Heart left ventricle (tissue), 16 donors: ENCODE measurements at regions not wholly inside any gene's neighbourhood (a gene's known extent, or its start where the extent isn't known, plus 50 kb on each side); places are given as distances from the start of the nearest gene placed in this dataset.

Experiments
- ATAC-seq, 4 donors: fragments of 200-7000 bp; cut with Tn5 transposase; one replicate each; pipeline ENCODE4 v1.9.1; 2020 to 2022; ENCODE audit warnings: moderate library complexity in 4 of 4, mild to moderate bottlenecking in 3 of 4, moderate number of reproducible peaks in 1 of 4
- DNase-seq, 5 donors: peaks; one replicate each; pipeline ENCODE4 v3.0.0-alpha.2; 2020
- H3K27ac ChIP-seq, 12 donors: fragments of 200-600 bp; sonication (generic) in 4 of 12; one replicate each; pipeline versions ENCODE4 v1.5.0 to v1.8.0; 2016 to 2022; ENCODE audit warnings: mild to moderate bottlenecking in 2 of 12
- H3K27me3 ChIP-seq, 9 donors: fragments of 200-600 bp; sonication (generic) in 2 of 9; one replicate each; pipeline versions ENCODE4 v1.5.1 to v1.8.0; 2016 to 2022; ENCODE audit warnings: mild to moderate bottlenecking in 3 of 9
- H3K36me3 ChIP-seq, 9 donors: fragments of 200-600 bp; sonication (generic) in 2 of 9; one replicate each; pipeline versions ENCODE4 v1.5.0 to v1.8.0; 2018 to 2022; ENCODE audit warnings: mild to moderate bottlenecking in 2 of 9
- H3K4me1 ChIP-seq, 12 donors: fragments of 200-600 bp; sonication (generic) in 4 of 12; one replicate each; pipeline versions ENCODE4 v1.5.0 to v1.8.0; 2016 to 2022; ENCODE audit warnings: mild to moderate bottlenecking in 3 of 12
- H3K4me3 ChIP-seq, 12 donors: fragments of 200-600 bp; sonication (generic) in 4 of 12; one replicate each; pipeline versions ENCODE4 v1.5.0 to v1.8.0; 2017 to 2022; ENCODE audit warnings: mild to moderate bottlenecking in 9 of 12, moderate library complexity in 4 of 12
- H3K9me3 ChIP-seq, 12 donors: fragments of 200-600 bp; sonication (generic) in 4 of 12; one replicate each; pipeline versions ENCODE4 v1.5.0 to v1.8.0; 2016 to 2022; ENCODE audit warnings: mild to moderate bottlenecking in 1 of 12
- POLR2A ChIP-seq, 2 donors: fragments of 450-650 bp; IDR thresholded peaks; one replicate each; pipeline ENCODE4 v1.6.1; 2017; ENCODE audit warnings: antibody characterized with exemption in 2 of 2, mild to moderate bottlenecking in 2 of 2, moderate library complexity in 2 of 2
- WGBS, 4 donors: extraction: QIAGEN DNeasy Blood & Tissue Kit in 2 of 4; methylation state at CpG; one replicate each; pipeline versions ENCODE4 v1.1.5 to v1.1.7; 2013 to 2018; 5-methylcytosine and 5-hydroxymethylcytosine counted together
- intact Hi-C, 10 donors: fragments of 100-400 bp; cut with DNase I; formaldehyde crosslinking; loops; one replicate each; pipeline versions ENCODE4 v1.11.1 to v1.14.2; 2022
- TF ChIP-seq, protein P1 (sequence below), 12 donors: fragments of 200-600 bp; sonication (generic) in 4 of 12; IDR thresholded peaks; one replicate each; pipeline versions ENCODE4 v1.5.0 to v1.8.0; 2018 to 2022; ENCODE audit warnings: antibody characterized with exemption in 12 of 12, mild to moderate bottlenecking in 5 of 12
- donor health status: ischemic (EF 13 %, LVEDD 7.1; RV severe dilation, severe dysfunction).
- donor health status: healthy with polysubstance abuse.
- donor health status: DM: no; HTN: yes; CAD: no.
- donor health status: DM: no; HTN: no; CAD: no.
- donor health status: ischemic (EF 25% LVEDD 6.9; RV normal size, moderate dysfunction).
- donor health status: ischemic (EF 25% LVEDD 5.7; RV mildly dilated, moderate dysfunction).
- donor health status: healthy.
- donor health status: DM: yes; HTN: yes; CAD: no.
- donor health status: ischemic (EF 35%, LVEDD 5.7; RV mildly dilated, moderate dysfunction).
- donor health status: nonischemic (EF 11% LVEDD 7.7; RV severe dilation, severe dysfunction).
- donor health status: DM: yes; HTN: yes; CAD: no.
- donor health status: PGD.
- donor health status: ischemic (EF 29% LVEDD 5.4; RV normal size, mild dysfunction).
- donor health status: nonischemic (EF 23%, LVEDD 6.1; RV moderate dilation, normal function).

DNA sequence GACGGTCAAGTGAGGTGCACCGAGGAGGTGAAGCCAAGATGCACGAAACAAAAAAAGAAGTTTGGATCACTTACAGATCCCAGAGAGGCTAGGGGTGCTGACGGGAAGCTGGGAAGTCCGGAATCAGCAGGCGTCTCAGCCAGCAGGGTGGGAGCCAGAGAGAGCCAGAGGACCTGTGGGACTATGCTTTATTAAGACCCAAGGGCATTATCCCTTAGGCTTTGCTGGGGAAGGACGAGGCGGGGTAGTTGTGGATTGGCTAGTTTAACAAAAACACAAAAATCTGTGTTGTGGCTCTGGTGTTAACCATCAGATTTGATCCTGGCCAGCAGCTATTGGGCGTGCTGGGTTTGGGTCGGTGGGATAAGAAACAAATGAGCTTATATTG, 427.1 kb downstream of the DYNC2H1 start:
- peak overlapping the region in 9 of 12 donors; percentile 22 to 65 (median 41) for H3K27ac ChIP-seq
- H3K27me3 ChIP-seq = no peaks in the 10 kb centered on the region
- peaks cover 0 to 22% (median 12%) of the 10 kb centered on the region in 12 donors for H3K4me1 ChIP-seq
- TF ChIP-seq, protein P1, sequence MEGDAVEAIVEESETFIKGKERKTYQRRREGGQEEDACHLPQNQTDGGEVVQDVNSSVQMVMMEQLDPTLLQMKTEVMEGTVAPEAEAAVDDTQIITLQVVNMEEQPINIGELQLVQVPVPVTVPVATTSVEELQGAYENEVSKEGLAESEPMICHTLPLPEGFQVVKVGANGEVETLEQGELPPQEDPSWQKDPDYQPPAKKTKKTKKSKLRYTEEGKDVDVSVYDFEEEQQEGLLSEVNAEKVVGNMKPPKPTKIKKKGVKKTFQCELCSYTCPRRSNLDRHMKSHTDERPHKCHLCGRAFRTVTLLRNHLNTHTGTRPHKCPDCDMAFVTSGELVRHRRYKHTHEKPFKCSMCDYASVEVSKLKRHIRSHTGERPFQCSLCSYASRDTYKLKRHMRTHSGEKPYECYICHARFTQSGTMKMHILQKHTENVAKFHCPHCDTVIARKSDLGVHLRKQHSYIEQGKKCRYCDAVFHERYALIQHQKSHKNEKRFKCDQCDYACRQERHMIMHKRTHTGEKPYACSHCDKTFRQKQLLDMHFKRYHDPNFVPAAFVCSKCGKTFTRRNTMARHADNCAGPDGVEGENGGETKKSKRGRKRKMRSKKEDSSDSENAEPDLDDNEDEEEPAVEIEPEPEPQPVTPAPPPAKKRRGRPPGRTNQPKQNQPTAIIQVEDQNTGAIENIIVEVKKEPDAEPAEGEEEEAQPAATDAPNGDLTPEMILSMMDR (IDR thresholded peaks at IDR 0.05) = no peak
- TF ChIP-seq POLR2A (IDR thresholded peaks at IDR 0.05) = no peak
- no peaks in the 10 kb centered on the region for H3K36me3 ChIP-seq
- H3K4me3 ChIP-seq = peak overlapping the region in 9 of 12 donors; percentile 8 to 36 (median 28)
- intact Hi-C loops = no loop called here
- peak in 1 of 5 donors; percentile 44 for DNase-seq
- H3K9me3 ChIP-seq = peaks cover 0 to 5% (median 0%) of the 10 kb centered on the region in 12 donors
- 34 to 53% (median 47%) methylated on average over 10 of the region's 10 CpGs for WGBS, 4 donors
- peak; percentile 45 to 75 (median 70) for ATAC-seq

DNA sequence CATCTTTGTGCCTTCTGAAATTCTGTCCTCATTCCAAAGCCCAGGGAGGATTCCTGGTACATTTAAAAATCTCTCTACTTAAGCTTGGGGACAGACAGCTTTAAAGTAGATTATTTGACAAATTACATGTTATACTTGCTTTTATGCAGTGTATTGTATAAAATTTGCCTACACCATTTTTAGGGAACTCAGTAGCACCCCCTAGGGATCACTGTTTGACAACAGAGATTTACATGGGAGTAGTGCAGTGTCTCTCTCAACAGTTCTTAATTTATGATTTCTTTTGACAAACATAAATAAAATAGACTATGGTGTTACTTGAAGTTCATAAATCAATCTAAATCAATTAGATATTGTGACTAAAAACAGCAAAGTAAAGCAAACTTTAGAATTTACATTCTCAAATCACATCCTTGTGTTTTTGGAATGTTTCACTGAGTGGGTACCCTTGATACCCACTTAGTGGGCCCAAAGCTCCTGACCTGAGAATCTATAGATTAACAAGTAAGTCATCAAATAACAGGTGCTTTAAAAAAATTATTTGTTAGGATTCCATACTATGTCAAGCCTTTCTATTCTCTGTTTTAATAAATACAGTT, 428.8 kb downstream of the DYNC2H1 start:
- Histone ChIP-seq H3K27ac (no peak overlapping the region), H3K36me3 (no peaks in the 10 kb centered on the region), H3K4me3 (no peak overlapping the region), H3K9me3 (peaks cover 0 to 7% (median 0%) of the 10 kb centered on the region in 12 donors), H3K27me3 (no peaks in the 10 kb centered on the region), H3K4me1 (peaks cover 0 to 22% (median 12%) of the 10 kb centered on the region in 12 donors)
- DNase-seq (no peak), ATAC-seq (no peak)
- intact Hi-C loops = no loop called here
- TF ChIP-seq, protein P1 (IDR thresholded peaks at IDR 0.05) = peak in 11 of 12 donors; percentile 17 to 60 (median 42)
- TF ChIP-seq POLR2A (IDR thresholded peaks at IDR 0.05) = no peak

- intact Hi-C loops = no loop called here
- no peak for ATAC-seq
- peaks cover 0 to 7% (median 0%) of the 10 kb centered on the region in 12 donors for H3K9me3 ChIP-seq
- no peak overlapping the region for H3K4me3 ChIP-seq
- no peak overlapping the region for H3K27ac ChIP-seq
- TF ChIP-seq, protein P1 (IDR thresholded peaks at IDR 0.05) = no peak
- TF ChIP-seq POLR2A (IDR thresholded peaks at IDR 0.05) = no peak
- H3K4me1 ChIP-seq = peaks cover 0 to 22% (median 12%) of the 10 kb centered on the region in 12 donors
- no peaks in the 10 kb centered on the region for H3K27me3 ChIP-seq
- DNase-seq = no peak
- no peaks in the 10 kb centered on the region for H3K36me3 ChIP-seq
Observed at GRCh38 chr11:103539166-103539565, 429.9 kb downstream of the DYNC2H1 start.

- DNase-seq (no peak), ATAC-seq (no peak)
- WGBS, 4 donors = 78 to 94% (median 85%) methylated on average over 4 of the region's 4 CpGs
- peaks cover 0 to 7% (median 0%) of the 10 kb centered on the region in 12 donors for H3K9me3 ChIP-seq
- TF ChIP-seq, protein P1 (IDR thresholded peaks at IDR 0.05) = no peak
- no peak for TF ChIP-seq POLR2A (IDR thresholded peaks at IDR 0.05)
- intact Hi-C loops = no loop called here
- no peak overlapping the region for H3K4me3 ChIP-seq
- H3K27me3 ChIP-seq = no peaks in the 10 kb centered on the region
- H3K4me1 ChIP-seq = peaks cover 0 to 17% (median 10%) of the 10 kb centered on the region in 12 donors
- H3K36me3 ChIP-seq = no peaks in the 10 kb centered on the region
- H3K27ac ChIP-seq = no peak overlapping the region
Observed at GRCh38 chr11:103541186-103541795, 432.1 kb downstream of the DYNC2H1 start.
